NOMO-1 (cell line): ENCODE measurements at regions not wholly inside any gene's neighbourhood (a gene's known extent, or its start where the extent isn't known, plus 50 kb on each side); places are given as distances from the start of the nearest gene placed in this dataset.

Experiments
- DNase-seq, 2 experiments: peaks; one replicate each; lab custom pipeline; 2025; ENCODE audit not compliant: unreplicated experiment in 2 of 2; lab: John Stamatoyannopoulos, UW

GRCh38 chr9:88691091-88691490, 156.1 kb downstream of the NXNL2 start:
- DNase-seq: no peak

- DNase-seq: no peak
Measured at GRCh38 chr9:88691811-88692210, 156.8 kb downstream of the NXNL2 start.

GRCh38 chr9:88692827-88693226, 157.8 kb downstream of the NXNL2 start:
- DNase-seq: no peak

GRCh38 chr9:88694625-88695024, 159.6 kb downstream of the NXNL2 start:
- no peak for DNase-seq

GRCh38 chr9:88696501-88696900, 161.5 kb downstream of the NXNL2 start:
- DNase-seq: no peak

GRCh38 chr9:88697764-88698432, 162.9 kb downstream of the NXNL2 start:
- no peak for DNase-seq

GRCh38 chr9:88702985-88703384, 168.0 kb downstream of the NXNL2 start:
- no peak for DNase-seq

- no peak for DNase-seq
Measured at GRCh38 chr9:88706193-88707113, 171.5 kb downstream of the NXNL2 start.

- DNase-seq: no peak
Measured at GRCh38 chr9:88710449-88710848, 175.5 kb downstream of the NXNL2 start.

- no peak for DNase-seq
Measured at GRCh38 chr9:88711719-88712118, 176.7 kb downstream of the NXNL2 start.

- DNase-seq: no peak
Measured at GRCh38 chr9:88712484-88712883, 177.5 kb downstream of the NXNL2 start.

GRCh38 chr9:88713010-88713409, 178.0 kb downstream of the NXNL2 start:
- no peak for DNase-seq

- no peak for DNase-seq
Measured at GRCh38 chr9:88716596-88717290, 181.8 kb downstream of the NXNL2 start.

GRCh38 chr9:88721025-88721424, 186.0 kb downstream of the NXNL2 start:
- no peak for DNase-seq

- DNase-seq: no peak
Measured at GRCh38 chr9:88721495-88722279, 186.7 kb downstream of the NXNL2 start.

GRCh38 chr9:88722753-88723152, 187.8 kb downstream of the NXNL2 start:
- DNase-seq: no peak

- DNase-seq: no peak
Measured at GRCh38 chr9:88723751-88724150, 188.8 kb downstream of the NXNL2 start.

GRCh38 chr9:88724331-88724730, 189.4 kb downstream of the NXNL2 start:
- no peak for DNase-seq

- DNase-seq: no peak
Measured at GRCh38 chr9:88725300-88726019, 190.5 kb downstream of the NXNL2 start.

- DNase-seq: no peak
Measured at GRCh38 chr9:88726803-88727202, 191.8 kb downstream of the NXNL2 start.
